MM.1S (cell line): ENCODE measurements at regions not wholly inside any gene's neighbourhood (a gene's known extent, or its start where the extent isn't known, plus 50 kb on each side); places are given as distances from the start of the nearest gene placed in this dataset.
"Not testable (repeated sequence)": the region's sequence is repeated elsewhere in the genome, so short reads cannot be mapped to it uniquely, and the experiment has no call there.

Experiments used
- CTCF ChIP-seq: fragments of 300-600 bp; sonication (generic); IDR thresholded peaks from 2 replicates; pipeline ENCODE4 v1.5.1; 2016; ENCODE audit warnings: antibody characterized with exemption, low read length, mixed read lengths
- EZH2 ChIP-seq: fragments of 300-600 bp; sonication (generic); optimal IDR thresholded peaks from 2 replicates; pipeline ENCODE3; 2017; ENCODE audit warnings: low read depth, mild to moderate bottlenecking, antibody characterized with exemption, low read length, mixed read lengths

GRCh38 chr1:60606921-60607320 lies 475.4 kb upstream of the NFIA start:
- TF ChIP-seq EZH2, CTCF: not testable (repeated sequence)
